ENCODE measurements at regions not wholly inside any gene's neighbourhood (a gene's known extent, or its start where the extent isn't known, plus 50 kb on each side); places are given as distances from the start of the nearest gene placed in this dataset.

DNA sequence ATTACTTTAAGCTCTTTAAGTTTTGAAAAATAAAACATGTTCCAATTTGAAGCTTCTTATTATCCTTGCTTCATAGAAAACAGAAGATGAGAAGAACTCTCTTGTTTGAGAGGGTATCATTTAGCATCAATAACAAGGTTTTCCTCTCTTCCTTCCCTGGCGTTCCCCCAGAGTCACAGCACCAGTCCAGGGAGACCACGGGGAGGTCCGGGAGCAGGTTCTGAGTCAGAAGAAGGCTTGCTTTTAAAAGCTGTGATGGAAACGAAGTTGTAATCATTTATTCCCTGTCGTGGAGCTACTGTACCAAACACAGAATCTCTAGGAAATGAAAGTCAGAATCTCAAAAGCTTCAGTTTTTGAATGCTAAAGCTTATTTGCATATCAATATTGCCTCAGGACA, 174.0 kb upstream of the LSM14A start:
- TF ChIP-seq, protein P1, sequence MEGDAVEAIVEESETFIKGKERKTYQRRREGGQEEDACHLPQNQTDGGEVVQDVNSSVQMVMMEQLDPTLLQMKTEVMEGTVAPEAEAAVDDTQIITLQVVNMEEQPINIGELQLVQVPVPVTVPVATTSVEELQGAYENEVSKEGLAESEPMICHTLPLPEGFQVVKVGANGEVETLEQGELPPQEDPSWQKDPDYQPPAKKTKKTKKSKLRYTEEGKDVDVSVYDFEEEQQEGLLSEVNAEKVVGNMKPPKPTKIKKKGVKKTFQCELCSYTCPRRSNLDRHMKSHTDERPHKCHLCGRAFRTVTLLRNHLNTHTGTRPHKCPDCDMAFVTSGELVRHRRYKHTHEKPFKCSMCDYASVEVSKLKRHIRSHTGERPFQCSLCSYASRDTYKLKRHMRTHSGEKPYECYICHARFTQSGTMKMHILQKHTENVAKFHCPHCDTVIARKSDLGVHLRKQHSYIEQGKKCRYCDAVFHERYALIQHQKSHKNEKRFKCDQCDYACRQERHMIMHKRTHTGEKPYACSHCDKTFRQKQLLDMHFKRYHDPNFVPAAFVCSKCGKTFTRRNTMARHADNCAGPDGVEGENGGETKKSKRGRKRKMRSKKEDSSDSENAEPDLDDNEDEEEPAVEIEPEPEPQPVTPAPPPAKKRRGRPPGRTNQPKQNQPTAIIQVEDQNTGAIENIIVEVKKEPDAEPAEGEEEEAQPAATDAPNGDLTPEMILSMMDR (IDR thresholded peaks at IDR 0.05; ENCODE audit: low read depth, low read length, poor library complexity, severe bottlenecking) = no peak
- no peak for TF ChIP-seq EZH2phosphoT487 (IDR thresholded peaks at IDR 0.05; ENCODE audit: borderline replicate concordance, low read length)
